HK-2 (cell line): ENCODE measurements at regions not wholly inside any gene's neighbourhood (a gene's known extent, or its start where the extent isn't known, plus 50 kb on each side); places are given as distances from the start of the nearest gene placed in this dataset.
"Not testable (repeated sequence)": the region's sequence is repeated elsewhere in the genome, so short reads cannot be mapped to it uniquely, and the experiment has no call there.

Source experiments
- DNase-seq: peaks from one replicate; pipeline ENCODE4 v3.0.0-alpha.2; 2018; ENCODE audit not compliant: unreplicated experiment

GRCh38 chr10:20492447-20492846 lies 404.7 kb downstream of the NEBL start:
- no peak for DNase-seq

GRCh38 chr10:20489961-20490360 lies 407.1 kb downstream of the NEBL start:
- no peak for DNase-seq

- no peak for DNase-seq
Observed at GRCh38 chr10:20486791-20487190, 410.3 kb downstream of the NEBL start.

GRCh38 chr10:20485554-20485953 lies 411.6 kb downstream of the NEBL start:
- no peak for DNase-seq

- no peak for DNase-seq
Observed at GRCh38 chr10:20481054-20481453, 416.1 kb downstream of the NEBL start.

GRCh38 chr10:20480575-20480974 lies 416.5 kb downstream of the NEBL start:
- not testable (repeated sequence) for DNase-seq

- no peak for DNase-seq
Observed at GRCh38 chr10:20474064-20474463, 423.0 kb downstream of the NEBL start.

- no peak for DNase-seq
Observed at GRCh38 chr10:20473023-20473760, 423.9 kb downstream of the NEBL start.

- DNase-seq = no peak
Observed at GRCh38 chr10:20466731-20467130, 430.4 kb downstream of the NEBL start.

GRCh38 chr10:20457649-20458048 lies 439.5 kb downstream of the NEBL start:
- DNase-seq = no peak

GRCh38 chr10:20455774-20456173 lies 441.3 kb downstream of the NEBL start:
- no peak for DNase-seq

- no peak for DNase-seq
Observed at GRCh38 chr10:20454331-20454730, 442.8 kb downstream of the NEBL start.

- DNase-seq = no peak
Observed at GRCh38 chr10:20446561-20447193, 450.4 kb downstream of the NEBL start.

GRCh38 chr10:20443094-20443493 lies 454.0 kb downstream of the NEBL start:
- DNase-seq = no peak

- DNase-seq = no peak
Observed at GRCh38 chr10:20429742-20430141, 467.4 kb downstream of the NEBL start.

GRCh38 chr10:20427821-20428220 lies 469.3 kb downstream of the NEBL start:
- DNase-seq = no peak

- DNase-seq = no peak
Observed at GRCh38 chr10:20418286-20418685, 478.8 kb downstream of the NEBL start.

- DNase-seq = no peak
Observed at GRCh38 chr10:20417791-20418190, 479.3 kb downstream of the NEBL start.

GRCh38 chr10:20415684-20416083 lies 481.4 kb downstream of the NEBL start:
- DNase-seq = no peak

GRCh38 chr10:20407357-20407756 lies 489.8 kb downstream of the NEBL start:
- no peak for DNase-seq

- no peak for DNase-seq
Observed at GRCh38 chr10:20406281-20407104, 490.6 kb downstream of the NEBL start.

GRCh38 chr10:20405761-20406160 lies 491.4 kb downstream of the NEBL start:
- DNase-seq = no peak

- no peak for DNase-seq
Observed at GRCh38 chr10:20405050-20405449, 492.1 kb downstream of the NEBL start.
